ENCODE measurements at regions not wholly inside any gene's neighbourhood (a gene's known extent, or its start where the extent isn't known, plus 50 kb on each side); places are given as distances from the start of the nearest gene placed in this dataset.

GRCh38 chr17:71067669-71068407 lies 898.5 kb downstream of the KCNJ2 start:
- Histone ChIP-seq H2BK5ac (ENCODE audit: low read depth, low read length) (no peak overlapping the region), H4K91ac (replicated peaks; ENCODE audit: insufficient read length, low read length) (no peak overlapping the region), H3K56ac (replicated peaks; ENCODE audit: insufficient read length, low read depth, low read length) (no peak overlapping the region), H3K79me1 (ENCODE audit: low read depth, low read length) (no peaks in the 10 kb centered on the region), H2AFZ (ENCODE audit: low read length) (no peak overlapping the region), H3K9ac (replicated peaks in 1 of 4; ENCODE audit: extremely low read depth in 1 of 4, low read depth in 3 of 4, low read length in 3 of 4) (no peak overlapping the region), H4K20me1 (replicated peaks in 1 of 2; ENCODE audit: control insufficient read depth in 1 of 2, insufficient read depth in 2 of 2, low read length in 2 of 2) (no peaks in the 10 kb centered on the region), H3K18ac (ENCODE audit: extremely low read depth, low read length) (no peak overlapping the region), H2BK12ac (ENCODE audit: low read depth, low read length) (no peak overlapping the region), H3K23me2 (ENCODE audit: low read depth, low read length) (no peaks in the 10 kb centered on the region), H3K4me3 (ENCODE audit: extremely low read depth in 1 of 4, insufficient read depth in 2 of 4, low read depth in 3 of 4, low read length in 4 of 4) (no peak overlapping the region), H2BK120ac (replicated peaks; ENCODE audit: low read depth, low read length) (no peak overlapping the region), H3K9me3 (ENCODE audit: insufficient read depth in 2 of 2, low read depth in 1 of 2, low read length in 1 of 2) (no peaks in the 10 kb centered on the region), H2AK5ac (ENCODE audit: low read depth, low read length) (no peak overlapping the region), H3K27me3 (replicated peaks in 1 of 4; ENCODE audit: control insufficient read depth in 3 of 4, extremely low read depth in 1 of 4, insufficient read depth in 3 of 4, low read length in 3 of 4) (no peaks in the 10 kb centered on the region), H3K23ac (ENCODE audit: insufficient read length) (no peak overlapping the region), H2BK15ac (ENCODE audit: low read length) (no peak overlapping the region), H3K79me2 (ENCODE audit: control insufficient read depth in 1 of 2, insufficient read depth in 2 of 2, low read length in 2 of 2) (no peaks in the 10 kb centered on the region), H3K14ac (ENCODE audit: insufficient read length) (no peak overlapping the region), H4K8ac (ENCODE audit: extremely low read depth, insufficient read depth, low read length) (no peak overlapping the region), H4K5ac (ENCODE audit: insufficient read length, low read depth, low read length) (no peak overlapping the region), H3K4me1 (replicated peaks in 1 of 4; ENCODE audit: control insufficient read depth in 3 of 4, insufficient read depth in 4 of 4, low read length in 3 of 4) (no peaks in the 10 kb centered on the region), H3K27ac (ENCODE audit: low read depth, low read length) (no peak overlapping the region), H3K4ac (replicated peaks; ENCODE audit: insufficient read length, low read depth, low read length) (no peak overlapping the region), H2BK20ac (ENCODE audit: low read length) (no peak overlapping the region), H3K36me3 (ENCODE audit: control insufficient read depth in 2 of 4, insufficient read depth in 4 of 4, low read length in 3 of 4) (no peaks in the 10 kb centered on the region), H3K4me2 (ENCODE audit: insufficient read depth in 1 of 2, low read depth in 2 of 2, low read length in 2 of 2) (no peak overlapping the region)
- WGBS, 2 experiments (ENCODE audit: extremely low coverage in 1 of 2, insufficient coverage in 1 of 2, insufficient read length in 1 of 2, insufficient replicate concordance in 2 of 2, low coverage in 1 of 2, low lambda C conversion rate in 2 of 2, missing lambda C conversion rate in 1 of 2), result 87% methylated on average over 9 of the region's 9 CpGs; no CpG with 5 or more reads in 1 of the 2 experiments
- ChIA-PET CTCF (ENCODE audit: partially characterized antibody) (interaction anchor here (0.5 to 1.4 kb wide), 4 partner anchors 11 to 1346 kb away, joined by 3 to 4 read pairs (median 3); no protein-coding TSS in a partner anchor), POLR2A (ENCODE audit: partially characterized antibody) (no interaction called here)
- DNase-seq (ENCODE audit: low read depth in 1 of 2, low spot score in 2 of 2) (no peak), FAIRE-seq (no peak)
- no peak for TF ChIP-seq KDM5A (IDR thresholded peaks at IDR 0.05; ENCODE audit: low read length)
